C4-2B (cell line): ENCODE measurements at regions not wholly inside any gene's neighbourhood (a gene's known extent, or its start where the extent isn't known, plus 50 kb on each side); places are given as distances from the start of the nearest gene placed in this dataset.

Source experiments
- CTCF ChIP-seq: fragments of 450-650 bp; conservative IDR thresholded peaks from 2 replicates; pipeline ENCODE4 v1.5.1; 2017; ENCODE audit warnings: mild to moderate bottlenecking
- ZFX ChIP-seq: fragments of 450-650 bp; IDR thresholded peaks from 2 replicates; pipeline ENCODE4 v1.6.1; 2017

- TF ChIP-seq CTCF (no peak), ZFX (no peak)
Measured at GRCh38 chr5:82413302-82414040, 135.3 kb upstream of the RPS23 start.
